ENCODE measurements at regions not wholly inside any gene's neighbourhood (a gene's known extent, or its start where the extent isn't known, plus 50 kb on each side); places are given as distances from the start of the nearest gene placed in this dataset.
"Not testable (repeated sequence)": the region's sequence is repeated elsewhere in the genome, so short reads cannot be mapped to it uniquely, and the experiment has no call there.

- TF ChIP-seq, protein P1, sequence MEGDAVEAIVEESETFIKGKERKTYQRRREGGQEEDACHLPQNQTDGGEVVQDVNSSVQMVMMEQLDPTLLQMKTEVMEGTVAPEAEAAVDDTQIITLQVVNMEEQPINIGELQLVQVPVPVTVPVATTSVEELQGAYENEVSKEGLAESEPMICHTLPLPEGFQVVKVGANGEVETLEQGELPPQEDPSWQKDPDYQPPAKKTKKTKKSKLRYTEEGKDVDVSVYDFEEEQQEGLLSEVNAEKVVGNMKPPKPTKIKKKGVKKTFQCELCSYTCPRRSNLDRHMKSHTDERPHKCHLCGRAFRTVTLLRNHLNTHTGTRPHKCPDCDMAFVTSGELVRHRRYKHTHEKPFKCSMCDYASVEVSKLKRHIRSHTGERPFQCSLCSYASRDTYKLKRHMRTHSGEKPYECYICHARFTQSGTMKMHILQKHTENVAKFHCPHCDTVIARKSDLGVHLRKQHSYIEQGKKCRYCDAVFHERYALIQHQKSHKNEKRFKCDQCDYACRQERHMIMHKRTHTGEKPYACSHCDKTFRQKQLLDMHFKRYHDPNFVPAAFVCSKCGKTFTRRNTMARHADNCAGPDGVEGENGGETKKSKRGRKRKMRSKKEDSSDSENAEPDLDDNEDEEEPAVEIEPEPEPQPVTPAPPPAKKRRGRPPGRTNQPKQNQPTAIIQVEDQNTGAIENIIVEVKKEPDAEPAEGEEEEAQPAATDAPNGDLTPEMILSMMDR (IDR thresholded peaks at IDR 0.05), result not testable (repeated sequence)
- not testable (repeated sequence) for TF ChIP-seq POLR2A (IDR thresholded peaks at IDR 0.05)
These were observed 1937.1 kb upstream of the DEFB115 start for GRCh38 chr20:29320216-29320949.

Measured in tibial nerve (tissue), 3 donors.